Fibroblast of skin of right biceps (primary cell): ENCODE measurements at regions not wholly inside any gene's neighbourhood (a gene's known extent, or its start where the extent isn't known, plus 50 kb on each side); places are given as distances from the start of the nearest gene placed in this dataset.
A peak's percentile ranks its signal among the peaks of the same experiment; 100 is the strongest.
"Not testable (repeated sequence)": the region's sequence is repeated elsewhere in the genome, so short reads cannot be mapped to it uniquely, and the experiment has no call there.

Experiments
- DNase-seq: peaks from one replicate; pipeline ENCODE4 v3.0.0-alpha.2; 2013

- no peak for DNase-seq
These were observed 89.0 kb upstream of the STOX2 start for GRCh38 chr4:183816077-183816476.

- no peak for DNase-seq
These were observed 88.1 kb upstream of the STOX2 start for GRCh38 chr4:183816882-183817509.

- not testable (repeated sequence) for DNase-seq
These were observed 86.5 kb upstream of the STOX2 start for GRCh38 chr4:183818591-183818990.

- no peak for DNase-seq
These were observed 83.8 kb upstream of the STOX2 start for GRCh38 chr4:183821076-183821853.

- DNase-seq, result peak; percentile 77
These were observed 81.7 kb upstream of the STOX2 start for GRCh38 chr4:183823434-183823833.

- DNase-seq, result no peak
These were observed 79.8 kb upstream of the STOX2 start for GRCh38 chr4:183825346-183825745.

- no peak for DNase-seq
These were observed 78.6 kb upstream of the STOX2 start for GRCh38 chr4:183826461-183826860.

GRCh38 chr4:183828125-183828524 is 77.0 kb upstream of the STOX2 start:
- DNase-seq, result no peak

GRCh38 chr4:183828839-183829238 is 76.3 kb upstream of the STOX2 start:
- no peak for DNase-seq

GRCh38 chr4:183830438-183830985 is 74.6 kb upstream of the STOX2 start:
- DNase-seq, result no peak

- no peak for DNase-seq
These were observed 74.1 kb upstream of the STOX2 start for GRCh38 chr4:183831026-183831446.

- DNase-seq, result no peak
These were observed 73.4 kb upstream of the STOX2 start for GRCh38 chr4:183831683-183832082.

GRCh38 chr4:183832776-183833450 is 72.2 kb upstream of the STOX2 start:
- DNase-seq, result no peak

- DNase-seq, result no peak
These were observed 70.9 kb upstream of the STOX2 start for GRCh38 chr4:183834252-183834651.

- no peak for DNase-seq
These were observed 67.9 kb upstream of the STOX2 start for GRCh38 chr4:183837222-183837621.

- peak; percentile 4 for DNase-seq
These were observed 66.0 kb upstream of the STOX2 start for GRCh38 chr4:183838987-183839712.

- peak; percentile 69 for DNase-seq
These were observed 64.8 kb upstream of the STOX2 start for GRCh38 chr4:183840311-183840710.

- DNase-seq, result no peak
These were observed 64.1 kb upstream of the STOX2 start for GRCh38 chr4:183841001-183841400.

- DNase-seq, result no peak
These were observed 63.0 kb upstream of the STOX2 start for GRCh38 chr4:183842129-183842528.

GRCh38 chr4:183843248-183843671 is 61.8 kb upstream of the STOX2 start:
- no peak for DNase-seq

- DNase-seq, result no peak
These were observed 58.2 kb upstream of the STOX2 start for GRCh38 chr4:183846951-183847350.

- no peak for DNase-seq
These were observed 56.3 kb upstream of the STOX2 start for GRCh38 chr4:183848805-183849204.
